Neural cell (in vitro differentiated cells): ENCODE measurements at regions not wholly inside any gene's neighbourhood (a gene's known extent, or its start where the extent isn't known, plus 50 kb on each side); places are given as distances from the start of the nearest gene placed in this dataset.

Source experiments
- H2AFZ ChIP-seq: fragments of 200-600, 300-800 bp; sonication (generic), shearing (Covaris generic); 2 replicates; pipeline ENCODE4 v1.6.0; 2014; ENCODE audit warnings: low read depth, mild to moderate bottlenecking, antibody characterized with exemption, low read length, moderate library complexity
- H3F3A ChIP-seq: fragments of 200-600 bp; shearing (Covaris generic); 2 replicates; pipeline ENCODE4 v1.6.1; 2016; ENCODE audit warnings: mild to moderate bottlenecking, moderate library complexity, mixed read lengths, antibody characterized with exemption, low read length; ENCODE audit not compliant: insufficient read depth, poor library complexity, severe bottlenecking
- H3K27ac ChIP-seq: fragments of 200-600, 300-800 bp; sonication (generic), shearing (Covaris generic); 2 replicates; pipeline ENCODE4 v1.5.1; 2014; ENCODE audit warnings: mild to moderate bottlenecking, low read length, moderate library complexity
- H3K27me3 ChIP-seq: fragments of 300-800, 200-600 bp; sonication (generic), shearing (Covaris generic); 2 replicates; pipeline ENCODE4 v1.6.0; 2014; ENCODE audit warnings: mild to moderate bottlenecking, low read depth, low read length, moderate library complexity; ENCODE audit not compliant: insufficient read depth
- H3K36me3 ChIP-seq: fragments of 300-800, 200-600 bp; sonication (generic), shearing (Covaris generic); 2 replicates; pipeline ENCODE4 v1.5.1; 2014; ENCODE audit warnings: mild to moderate bottlenecking, antibody characterized with exemption, low read length, moderate library complexity; ENCODE audit not compliant: insufficient read depth
- H3K4me2 ChIP-seq: fragments of 300-800, 200-600 bp; sonication (generic), shearing (Covaris generic); 2 replicates; pipeline ENCODE4 v1.6.0; 2014; ENCODE audit warnings: mild to moderate bottlenecking, low read length
- H3K4me3 ChIP-seq: fragments of 300-800, 200-600 bp; sonication (generic), shearing (Covaris generic); 2 replicates; pipeline ENCODE4 v1.5.1; 2014; ENCODE audit warnings: mild to moderate bottlenecking, low read length, moderate library complexity
- H3K79me2 ChIP-seq: fragments of 200-600 bp; shearing (Covaris generic); replicated peaks from 2 replicates; pipeline ENCODE4 v1.6.0; 2014; ENCODE audit warnings: mild to moderate bottlenecking, low read length, moderate library complexity; ENCODE audit not compliant: insufficient read depth
- H3K9ac ChIP-seq: fragments of 300-800, 200-600 bp; sonication (generic), shearing (Covaris generic); 2 replicates; pipeline ENCODE4 v1.6.1; 2016; ENCODE audit warnings: mild to moderate bottlenecking, low read length, mixed read lengths
- H3K9me2 ChIP-seq: fragments of 200-600 bp; shearing (Covaris generic); 2 replicates; pipeline ENCODE4 v1.6.1; 2016; ENCODE audit warnings: mild to moderate bottlenecking, low read length, mixed read lengths; ENCODE audit not compliant: insufficient read depth
- H3K9me3 ChIP-seq: fragments of 200-600, 300-800 bp; sonication (generic), shearing (Covaris generic); 2 replicates; pipeline ENCODE4 v1.6.1; 2016; ENCODE audit warnings: mild to moderate bottlenecking, mixed run types, low read length, moderate library complexity, mixed read lengths
- H4K20me1 ChIP-seq: fragments of 200-600 bp; shearing (Covaris generic); 2 replicates; pipeline ENCODE4 v1.6.1; 2016; ENCODE audit warnings: mild to moderate bottlenecking, mixed run types; ENCODE audit not compliant: insufficient read depth
- CTCF ChIP-seq: fragments of 450-650 bp; IDR thresholded peaks from 2 replicates; pipeline ENCODE4 v1.5.1; 2014; ENCODE audit warnings: antibody characterized with exemption, mild to moderate bottlenecking, moderate library complexity; ENCODE audit not compliant: poor library complexity, severe bottlenecking
- EP300 ChIP-seq: fragments of 450-650 bp; conservative IDR thresholded peaks from 2 replicates; pipeline ENCODE4 v1.6.1; 2014; ENCODE audit warnings: antibody characterized with exemption, mild to moderate bottlenecking, moderate library complexity; ENCODE audit not compliant: poor library complexity, severe bottlenecking
- EZH2 ChIP-seq: fragments of 200-600, 300-800 bp; shearing (Covaris generic), sonication (generic); IDR thresholded peaks from 2 replicates; pipeline ENCODE4 v1.6.1; 2014; ENCODE audit warnings: antibody characterized with exemption, low read length, borderline replicate concordance, mild to moderate bottlenecking; ENCODE audit not compliant: insufficient read depth, poor library complexity, severe bottlenecking
- MXI1 ChIP-seq: fragments of 450-650 bp; conservative IDR thresholded peaks from 2 replicates; pipeline ENCODE4 v1.6.1; 2014; ENCODE audit warnings: antibody characterized with exemption, mild to moderate bottlenecking; ENCODE audit not compliant: poor library complexity, severe bottlenecking
- POLR2AphosphoS5 ChIP-seq: IDR thresholded peaks from 2 replicates; pipeline ENCODE4 v1.6.1; 2012
- RAD21 ChIP-seq: fragments of 450-650 bp; conservative IDR thresholded peaks from 2 replicates; pipeline ENCODE4 v1.6.1; 2014; ENCODE audit warnings: antibody characterized with exemption, mild to moderate bottlenecking, moderate library complexity
- REST ChIP-seq: IDR thresholded peaks from 2 replicates; pipeline ENCODE4 v1.6.1; 2012; ENCODE audit warnings: borderline replicate concordance
- SMC3 ChIP-seq: fragments of 450-650 bp; conservative IDR thresholded peaks from 2 replicates; pipeline ENCODE4 v1.6.1; 2014; ENCODE audit warnings: antibody characterized with exemption, mild to moderate bottlenecking, moderate library complexity; ENCODE audit not compliant: poor library complexity
- TAF1 ChIP-seq: IDR thresholded peaks from 2 replicates; pipeline ENCODE4 v1.6.1; 2012; ENCODE audit warnings: low read depth

- no peaks in the 10 kb centered on the region for H3F3A ChIP-seq
- H3K36me3 ChIP-seq = no peaks in the 10 kb centered on the region
- no peaks in the 10 kb centered on the region for H3K9me2 ChIP-seq
- no peak overlapping the region for H3K4me2 ChIP-seq
- H4K20me1 ChIP-seq = no peaks in the 10 kb centered on the region
- no peaks in the 10 kb centered on the region for H3K79me2 ChIP-seq
- no peak overlapping the region for H3K4me3 ChIP-seq
- H2AFZ ChIP-seq = no peak overlapping the region
- no peaks in the 10 kb centered on the region for H3K27me3 ChIP-seq
- no peak overlapping the region for H3K9ac ChIP-seq
- TF ChIP-seq EP300 = no peak
- TF ChIP-seq CTCF = no peak
- TF ChIP-seq TAF1 = no peak
- TF ChIP-seq EZH2 = no peak
- TF ChIP-seq MXI1 = no peak
- TF ChIP-seq RAD21 = no peak
- no peak for TF ChIP-seq REST
- no peak for TF ChIP-seq SMC3
- TF ChIP-seq POLR2AphosphoS5 = no peak
- H3K9me3 ChIP-seq = no peaks in the 10 kb centered on the region
- no peak overlapping the region for H3K27ac ChIP-seq
Measured at GRCh38 chr5:125492977-125493376, 746.5 kb upstream of the ZNF608 start.

GRCh38 chr5:125496393-125496792 lies 750.0 kb upstream of the ZNF608 start:
- Histone ChIP-seq H2AFZ (no peak overlapping the region), H3F3A (no peaks in the 10 kb centered on the region), H3K79me2 (no peaks in the 10 kb centered on the region), H3K9me2 (no peaks in the 10 kb centered on the region), H3K4me3 (no peak overlapping the region), H3K9ac (no peak overlapping the region), H4K20me1 (no peaks in the 10 kb centered on the region), H3K36me3 (no peaks in the 10 kb centered on the region), H3K4me2 (no peak overlapping the region), H3K9me3 (no peaks in the 10 kb centered on the region), H3K27ac (no peak overlapping the region), H3K27me3 (no peaks in the 10 kb centered on the region)
- no peak for TF ChIP-seq SMC3
- TF ChIP-seq RAD21 = no peak
- TF ChIP-seq REST = no peak
- no peak for TF ChIP-seq EZH2
- no peak for TF ChIP-seq MXI1
- no peak for TF ChIP-seq TAF1
- no peak for TF ChIP-seq POLR2AphosphoS5
- TF ChIP-seq CTCF = no peak
- no peak for TF ChIP-seq EP300
